ENCODE measurements at regions not wholly inside any gene's neighbourhood (a gene's known extent, or its start where the extent isn't known, plus 50 kb on each side); places are given as distances from the start of the nearest gene placed in this dataset.

- POLR2A ChIA-PET, result no interaction called here
- H3K27ac Mint-ChIP-seq (ENCODE audit: unreplicated experiment), result no peak overlapping the region
- no TSS peak for BruUV-seq (replicated peaks)
- Histone ChIP-seq H3K36me3 (ENCODE audit: control insufficient read depth, insufficient read depth, low read length) (no peaks in the 10 kb centered on the region), H3K27me3 (replicated peaks; ENCODE audit: control insufficient read depth, insufficient read depth, low read length) (no peaks in the 10 kb centered on the region), H3K4me1 (no peaks in the 10 kb centered on the region), H3K9me3 (peaks cover 13% of the 10 kb centered on the region), H3K4me3 (ENCODE audit: low read depth, low read length) (no peak overlapping the region)
- no peaks in the 10 kb centered on the region for H3K36me3 Mint-ChIP-seq (ENCODE audit: insufficient read depth, unreplicated experiment)
- CTCF ChIA-PET, result no interaction called here
- H3K9me3 Mint-ChIP-seq (ENCODE audit: unreplicated experiment), result peaks cover 12% of the 10 kb centered on the region
- H3K4me3 Mint-ChIP-seq (ENCODE audit: unreplicated experiment), result no peak overlapping the region
- no peak for TF ChIP-seq CTCF (IDR thresholded peaks at IDR 0.05; ENCODE audit: insufficient read depth in 1 of 2, low read depth in 1 of 2, low read length in 1 of 2, severe bottlenecking in 1 of 2, unreplicated experiment in 1 of 2)
- intact Hi-C loops (cut with micrococcal nuclease; ENCODE audit: unreplicated experiment), result no loop called here
- no peak for DNase-seq
- no peaks in the 10 kb centered on the region for H3K27me3 Mint-ChIP-seq (ENCODE audit: insufficient read depth, unreplicated experiment)
- H3K4me1 Mint-ChIP-seq (ENCODE audit: low read depth, unreplicated experiment), result no peaks in the 10 kb centered on the region
These were observed 732.6 kb upstream of the LUZP2 start for GRCh38 chr11:23764286-23764685.

- H3K27me3 Mint-ChIP-seq (ENCODE audit: insufficient read depth, unreplicated experiment), result no peaks in the 10 kb centered on the region
- H3K4me1 Mint-ChIP-seq (ENCODE audit: low read depth, unreplicated experiment), result no peaks in the 10 kb centered on the region
- TF ChIP-seq CTCF (IDR thresholded peaks at IDR 0.05; ENCODE audit: insufficient read depth in 1 of 2, low read depth in 1 of 2, low read length in 1 of 2, severe bottlenecking in 1 of 2, unreplicated experiment in 1 of 2), result no peak
- no peak overlapping the region for H3K4me3 ChIP-seq (ENCODE audit: low read depth, low read length)
- CTCF ChIA-PET, result no interaction called here
- intact Hi-C loops (cut with micrococcal nuclease; ENCODE audit: unreplicated experiment), result no loop called here
- no peaks in the 10 kb centered on the region for H3K36me3 ChIP-seq (ENCODE audit: control insufficient read depth, insufficient read depth, low read length)
- H3K27me3 ChIP-seq (replicated peaks; ENCODE audit: control insufficient read depth, insufficient read depth, low read length), result no peaks in the 10 kb centered on the region
- no peaks in the 10 kb centered on the region for H3K36me3 Mint-ChIP-seq (ENCODE audit: insufficient read depth, unreplicated experiment)
- H3K9me3 ChIP-seq, result peaks cover 16% of the 10 kb centered on the region
- H3K4me3 Mint-ChIP-seq (ENCODE audit: unreplicated experiment), result no peak overlapping the region
- no peak for DNase-seq
- no peaks in the 10 kb centered on the region for H3K4me1 ChIP-seq
- POLR2A ChIA-PET, result no interaction called here
- no TSS peak for BruUV-seq (replicated peaks)
- H3K27ac Mint-ChIP-seq (ENCODE audit: unreplicated experiment), result no peak overlapping the region
- peaks cover 12% of the 10 kb centered on the region for H3K9me3 Mint-ChIP-seq (ENCODE audit: unreplicated experiment)
These were observed 731.1 kb upstream of the LUZP2 start for GRCh38 chr11:23765682-23766252.

GRCh38 chr11:23767576-23767975 is 729.3 kb upstream of the LUZP2 start:
- DNase-seq, result no peak
- Mint-ChIP-seq H3K4me1 (ENCODE audit: low read depth, unreplicated experiment) (no peaks in the 10 kb centered on the region), H3K36me3 (ENCODE audit: insufficient read depth, unreplicated experiment) (no peaks in the 10 kb centered on the region), H3K9me3 (ENCODE audit: unreplicated experiment) (peaks cover 12% of the 10 kb centered on the region), H3K27me3 (ENCODE audit: insufficient read depth, unreplicated experiment) (no peaks in the 10 kb centered on the region), H3K4me3 (ENCODE audit: unreplicated experiment) (no peak overlapping the region), H3K27ac (ENCODE audit: unreplicated experiment) (no peak overlapping the region)
- no peak for TF ChIP-seq CTCF (IDR thresholded peaks at IDR 0.05; ENCODE audit: insufficient read depth in 1 of 2, low read depth in 1 of 2, low read length in 1 of 2, severe bottlenecking in 1 of 2, unreplicated experiment in 1 of 2)
- no TSS peak for BruUV-seq (replicated peaks)
- H3K36me3 ChIP-seq (ENCODE audit: control insufficient read depth, insufficient read depth, low read length), result no peaks in the 10 kb centered on the region
- ChIA-PET CTCF (no interaction called here), POLR2A (no interaction called here)
- H3K4me1 ChIP-seq, result no peaks in the 10 kb centered on the region
- intact Hi-C loops (cut with micrococcal nuclease; ENCODE audit: unreplicated experiment), result no loop called here
- H3K4me3 ChIP-seq (ENCODE audit: low read depth, low read length), result no peak overlapping the region
- H3K27me3 ChIP-seq (replicated peaks; ENCODE audit: control insufficient read depth, insufficient read depth, low read length), result no peaks in the 10 kb centered on the region
- peaks cover 16% of the 10 kb centered on the region for H3K9me3 ChIP-seq
